GM12865 (cell line): ENCODE measurements at regions not wholly inside any gene's neighbourhood (a gene's known extent, or its start where the extent isn't known, plus 50 kb on each side); places are given as distances from the start of the nearest gene placed in this dataset.

Source experiments
- DNase-seq: peaks from one replicate; pipeline ENCODE4 v3.0.0; 2010; ENCODE audit warnings: low read depth
- H3K4me3 ChIP-seq: 2 replicates; pipeline ENCODE4 v1.5.1; 2011; ENCODE audit warnings: mild to moderate bottlenecking, low read depth, low read length, control low read depth
- CTCF ChIP-seq: IDR thresholded peaks from 2 replicates; pipeline ENCODE4 v1.5.1; 2011; ENCODE audit warnings: low read length, control low read depth, low read depth, inconsistent platforms; ENCODE audit not compliant: insufficient read depth; ENCODE audit errors: missing control alignments

DNA sequence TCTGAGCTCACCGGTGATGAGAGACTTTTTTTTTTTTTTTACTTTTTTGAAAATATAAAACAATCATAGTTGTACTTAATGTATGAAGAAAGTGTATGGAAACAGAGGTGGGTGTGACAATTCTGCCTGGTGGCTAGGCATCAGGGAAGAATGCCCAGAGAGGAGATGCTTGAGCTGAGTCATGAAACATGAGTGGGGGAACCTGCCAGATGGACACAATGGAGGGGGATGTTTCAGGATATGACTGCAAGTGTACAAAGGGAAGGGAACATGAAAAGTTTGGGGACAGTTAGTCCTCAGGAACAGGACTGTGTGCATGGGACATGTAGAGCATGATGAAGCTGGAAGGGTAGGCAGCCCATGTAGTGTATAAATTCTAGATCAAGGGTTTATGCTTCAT, 274.2 kb upstream of the E2F7 start:
- no peak for DNase-seq
- no peak for TF ChIP-seq CTCF
- H3K4me3 ChIP-seq: no peak overlapping the region

- TF ChIP-seq CTCF: no peak
- DNase-seq: no peak
- no peak overlapping the region for H3K4me3 ChIP-seq
Measured at GRCh38 chr12:77337362-77337761, 272.0 kb upstream of the E2F7 start.

- DNase-seq: no peak
- TF ChIP-seq CTCF: no peak
- H3K4me3 ChIP-seq: no peak overlapping the region
Measured at GRCh38 chr12:77334806-77335205, 269.4 kb upstream of the E2F7 start.

GRCh38 chr12:77328326-77328725, 263.0 kb upstream of the E2F7 start:
- H3K4me3 ChIP-seq: no peak overlapping the region
- TF ChIP-seq CTCF: no peak
- DNase-seq: no peak

DNA sequence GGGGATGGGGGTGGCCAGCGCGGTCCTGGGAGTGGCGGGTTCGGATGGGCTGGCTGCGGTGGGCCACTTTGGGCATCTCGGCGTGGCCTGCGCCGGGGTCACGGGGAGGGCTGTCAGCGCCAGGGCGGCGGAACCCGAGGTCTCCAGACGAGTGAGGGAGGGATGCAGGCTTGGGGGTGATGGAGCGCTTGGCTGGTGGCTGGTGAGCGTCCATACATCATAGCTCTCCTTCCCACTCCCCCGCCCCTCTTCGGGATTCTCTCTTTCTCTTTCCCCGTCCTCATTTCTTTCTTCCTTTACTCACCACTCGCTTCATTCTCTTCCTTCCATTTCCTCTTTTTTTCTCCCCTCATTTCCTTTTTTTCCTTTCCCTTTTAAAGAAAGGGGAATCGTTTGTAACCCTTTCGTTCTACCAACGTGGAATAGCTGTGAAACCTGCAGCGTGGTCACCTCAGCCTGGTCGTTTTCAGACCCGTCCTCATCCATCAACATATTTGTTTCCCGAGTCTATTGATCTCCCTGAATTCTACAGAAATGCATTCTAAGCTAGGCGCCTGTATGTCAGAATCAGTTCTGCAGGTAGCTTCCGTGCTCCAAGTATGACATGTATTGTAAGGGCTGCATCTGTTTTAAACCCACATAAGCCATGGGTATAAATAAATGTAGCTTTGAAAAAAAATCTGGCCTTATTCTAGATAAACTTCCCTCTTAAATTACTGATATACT, 260.3 kb upstream of the E2F7 start:
- no peak for DNase-seq
- TF ChIP-seq CTCF: no peak
- H3K4me3 ChIP-seq: peak overlapping the region; percentile 64; the same call in 1 of the 2 replicates

DNA sequence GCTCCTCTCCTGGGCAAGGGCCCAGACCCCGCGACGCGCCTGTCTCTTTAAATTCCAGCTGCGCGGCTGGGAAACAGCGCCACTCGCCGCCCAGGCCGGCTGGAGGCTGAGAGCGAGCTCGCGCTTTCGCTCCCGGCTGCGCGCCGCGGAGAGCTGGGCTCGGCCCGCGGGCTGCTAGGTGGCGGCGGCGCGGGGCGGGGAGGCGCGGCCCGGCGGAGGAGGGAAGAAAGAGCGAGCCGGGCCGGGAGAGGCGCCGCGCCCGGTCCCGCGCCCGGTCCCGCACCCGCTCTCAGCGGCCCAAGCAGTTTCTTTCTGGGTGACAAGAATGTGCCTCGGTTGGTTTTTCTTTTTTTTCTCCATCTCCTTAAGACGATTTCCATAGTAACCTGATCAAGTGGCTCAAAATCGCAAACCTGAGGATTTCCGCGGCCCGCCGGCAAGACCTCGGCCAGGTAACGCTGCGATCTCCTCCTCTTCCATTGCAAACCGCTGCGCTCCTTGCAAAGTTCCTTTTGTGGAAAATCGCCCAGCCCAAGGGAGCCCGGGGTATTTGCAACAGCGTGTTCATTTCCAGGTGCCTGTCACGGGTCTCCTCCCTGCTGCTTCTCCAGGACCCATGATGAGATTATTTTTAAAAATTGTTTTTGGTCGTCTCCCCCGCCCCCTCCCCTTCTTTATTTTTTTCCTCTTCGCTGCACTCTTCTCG, 259.5 kb upstream of the E2F7 start:
- TF ChIP-seq CTCF: peak; percentile 46
- H3K4me3 ChIP-seq: peak overlapping the region; percentile 64
- DNase-seq: peak; percentile 69

DNA sequence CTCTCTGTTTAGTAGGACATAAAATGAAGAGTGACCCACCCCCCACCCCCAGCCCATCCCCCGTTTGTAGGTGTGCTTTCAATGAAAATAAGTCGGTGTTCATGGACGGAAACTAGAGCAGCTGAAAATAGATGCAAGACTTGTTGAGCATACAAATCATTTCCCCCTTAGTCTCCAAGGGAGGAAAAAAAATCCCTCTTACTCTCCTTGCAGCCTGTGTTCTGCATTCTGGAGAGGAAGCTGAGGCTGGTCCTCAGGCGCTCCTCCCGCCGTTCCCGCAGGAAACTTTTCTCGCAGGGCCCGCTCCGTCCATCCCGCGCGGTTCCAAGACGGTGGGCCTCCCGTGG, 259.0 kb upstream of the E2F7 start:
- TF ChIP-seq CTCF: no peak
- DNase-seq: peak; percentile 8
- peak overlapping the region; percentile 64 for H3K4me3 ChIP-seq
